HL-60 (cell line): ENCODE measurements at regions not wholly inside any gene's neighbourhood (a gene's known extent, or its start where the extent isn't known, plus 50 kb on each side); places are given as distances from the start of the nearest gene placed in this dataset.

ENCODE experiments used
- DNase-seq, 2 experiments: peaks; one replicate each; pipeline ENCODE4 v3.0.0-alpha.2; 2010 to 2020; ENCODE audit warnings: low read depth in 1 of 2, low spot score in 1 of 2
- H3K27ac ChIP-seq: fragments of 250-450 bp; sonication (Bioruptor Pico); replicated peaks from 2 replicates; pipeline ENCODE4 v1.5.1; 2020; ENCODE audit warnings: mild to moderate bottlenecking, moderate library complexity
- H3K27me3 ChIP-seq: fragments of 250-450 bp; sonication (Bioruptor Pico); 2 replicates; pipeline ENCODE4 v1.5.1; 2021; ENCODE audit warnings: mild to moderate bottlenecking, moderate library complexity; ENCODE audit not compliant: insufficient read depth, poor library complexity, severe bottlenecking
- H3K4me3 ChIP-seq: replicated peaks from 2 replicates; pipeline ENCODE4 v1.5.1; 2011; ENCODE audit warnings: mild to moderate bottlenecking, control low read depth, low read length; ENCODE audit not compliant: insufficient read depth
- CTCF ChIP-seq: IDR thresholded peaks from one replicate; pipeline ENCODE4 v1.5.1; 2011; ENCODE audit warnings: low read length, control low read depth, inconsistent platforms; ENCODE audit not compliant: insufficient read depth
- GABPA ChIP-seq: IDR thresholded peaks from 2 replicates; pipeline ENCODE4 v1.6.1; 2012; ENCODE audit warnings: low read depth
- POLR2AphosphoS5 ChIP-seq: IDR thresholded peaks from 2 replicates; pipeline ENCODE4 v1.6.1; 2012; ENCODE audit warnings: low read depth
- REST ChIP-seq: IDR thresholded peaks from 2 replicates; pipeline ENCODE4 v1.6.1; 2012; ENCODE audit warnings: low read depth; ENCODE audit not compliant: insufficient replicate concordance
- SPI1 ChIP-seq: IDR thresholded peaks from 2 replicates; pipeline ENCODE4 v1.6.1; 2012; ENCODE audit warnings: low read depth, mild to moderate bottlenecking, borderline replicate concordance

- H3K4me3 ChIP-seq, result no peak overlapping the region
- TF ChIP-seq POLR2AphosphoS5 (no peak), GABPA (no peak), SPI1 (no peak), CTCF (no peak), REST (no peak)
- no peaks in the 10 kb centered on the region for H3K27me3 ChIP-seq
- DNase-seq, result no peak
- no peak overlapping the region for H3K27ac ChIP-seq
These were observed 163.7 kb upstream of the KIF2A start for GRCh38 chr5:62142351-62142750.

GRCh38 chr5:62143268-62144229 is 162.5 kb upstream of the KIF2A start:
- Histone ChIP-seq H3K27me3 (no peaks in the 10 kb centered on the region), H3K27ac (no peak overlapping the region), H3K4me3 (no peak overlapping the region)
- TF ChIP-seq GABPA (no peak), CTCF (no peak), POLR2AphosphoS5 (no peak), SPI1 (no peak), REST (no peak)
- DNase-seq, result no peak

- H3K4me3 ChIP-seq, result no peak overlapping the region
- no peak for DNase-seq
- no peak overlapping the region for H3K27ac ChIP-seq
- TF ChIP-seq GABPA (no peak), REST (no peak), SPI1 (no peak), CTCF (no peak), POLR2AphosphoS5 (no peak)
- no peaks in the 10 kb centered on the region for H3K27me3 ChIP-seq
These were observed 161.5 kb upstream of the KIF2A start for GRCh38 chr5:62144401-62145022.
